GM23338 (cell line): ENCODE measurements at regions not wholly inside any gene's neighbourhood (a gene's known extent, or its start where the extent isn't known, plus 50 kb on each side); places are given as distances from the start of the nearest gene placed in this dataset.

ENCODE experiments used
- ATAC-seq: fragments of 200-7000 bp; cut with Tn5 transposase; 3 replicates; pipeline ENCODE4 v1.9.1; 2020
- DNase-seq: peaks from one replicate; pipeline ENCODE4 v3.0.0-alpha.2; 2015; ENCODE audit warnings: low spot score
- H2AFZ ChIP-seq: fragments of 200-600 bp; sonication (generic); 2 replicates; pipeline ENCODE4 v1.8.0; 2016; ENCODE audit warnings: antibody characterized with exemption, mild to moderate bottlenecking, moderate library complexity
- H3F3A ChIP-seq: fragments of 200-600 bp; sonication (generic); replicated peaks from 2 replicates; pipeline ENCODE4 v1.8.0; 2017; ENCODE audit warnings: antibody characterized with exemption, mixed run types, low read depth
- H3K27ac ChIP-seq: fragments of 200-600 bp; sonication (generic); 2 replicates; pipeline ENCODE4 v1.6.1; 2016; ENCODE audit warnings: low read depth
- H3K27me3 ChIP-seq: fragments of 200-600 bp; sonication (generic); 2 replicates; pipeline ENCODE4 v1.8.0; 2016; ENCODE audit warnings: mild to moderate bottlenecking, mixed run types, moderate library complexity; ENCODE audit not compliant: insufficient read depth
- H3K36me3 ChIP-seq: fragments of 200-600 bp; sonication (generic); 2 replicates; pipeline ENCODE4 v1.8.0; 2016; ENCODE audit warnings: mild to moderate bottlenecking; ENCODE audit not compliant: insufficient read depth
- H3K4me1 ChIP-seq: fragments of 200-600 bp; sonication (generic); 2 replicates; pipeline ENCODE4 v1.8.0; 2016; ENCODE audit warnings: mild to moderate bottlenecking, moderate library complexity; ENCODE audit not compliant: insufficient read depth
- H3K4me2 ChIP-seq: fragments of 200-600 bp; sonication (generic); 2 replicates; pipeline ENCODE4 v1.7.1; 2017; ENCODE audit warnings: mixed run types
- H3K4me3 ChIP-seq: fragments of 200-600 bp; sonication (generic); 2 replicates; pipeline ENCODE4 v1.6.1; 2016; ENCODE audit warnings: mixed run types
- H3K79me2 ChIP-seq: fragments of 200-600 bp; sonication (generic); replicated peaks from 2 replicates; pipeline ENCODE4 v1.8.0; 2017; ENCODE audit warnings: mild to moderate bottlenecking; ENCODE audit not compliant: insufficient read depth
- H3K9me2 ChIP-seq: fragments of 200-600 bp; sonication (generic); 2 replicates; pipeline ENCODE4 v1.8.0; 2017; ENCODE audit not compliant: insufficient read depth
- H4K20me1 ChIP-seq: fragments of 200-600 bp; sonication (generic); replicated peaks from 2 replicates; pipeline ENCODE4 v1.8.0; 2017; ENCODE audit warnings: mild to moderate bottlenecking; ENCODE audit not compliant: insufficient read depth
- H3K27ac Mint-ChIP-seq: 2 replicates; pipeline ENCODE4 v1.8.0; 2020; ENCODE audit warnings: inconsistent platforms, mild to moderate bottlenecking, moderate library complexity, mixed read lengths
- H3K27me3 Mint-ChIP-seq: 3 replicates; pipeline ENCODE4 v1.8.0; 2022; ENCODE audit warnings: low read depth, mild to moderate bottlenecking, moderate library complexity, mixed read lengths, inconsistent platforms; ENCODE audit not compliant: insufficient read depth, poor library complexity
- H3K36me3 Mint-ChIP-seq: 3 replicates; pipeline ENCODE4 v1.8.0; 2021; ENCODE audit warnings: low read depth, mild to moderate bottlenecking, inconsistent platforms, moderate library complexity, mixed read lengths
- H3K4me1 Mint-ChIP-seq: 3 replicates; pipeline ENCODE4 v1.8.0; 2020; ENCODE audit warnings: mild to moderate bottlenecking, inconsistent platforms, mixed read lengths
- H3K4me3 Mint-ChIP-seq: 3 replicates; pipeline ENCODE4 v1.8.0; 2021; ENCODE audit warnings: moderate library complexity, mild to moderate bottlenecking, inconsistent platforms, mixed read lengths
- H3K9me3 Mint-ChIP-seq: 3 replicates; pipeline ENCODE4 v1.8.0; 2020; ENCODE audit warnings: moderate library complexity, mild to moderate bottlenecking, inconsistent platforms, mixed read lengths
- CREB1 ChIP-seq: fragments of 250-450 bp; sonication (Bioruptor Pico); IDR thresholded peaks from 2 replicates; pipeline ENCODE4 v1.5.0; 2020; ENCODE audit warnings: low read depth, mild to moderate bottlenecking, moderate library complexity
- EZH2phosphoT487 ChIP-seq: fragments of 200-600 bp; sonication (generic); IDR thresholded peaks from one replicate; pipeline ENCODE4 v1.8.1; 2018; ENCODE audit warnings: antibody characterized with exemption; ENCODE audit not compliant: unreplicated experiment
- NANOG ChIP-seq: IDR thresholded peaks from 2 replicates; pipeline ENCODE4 v1.6.1; 2016; ENCODE audit warnings: antibody characterized with exemption, borderline replicate concordance
- POLR2AphosphoS5 ChIP-seq: IDR thresholded peaks from 2 replicates; pipeline ENCODE4 v1.6.1; 2016; ENCODE audit warnings: antibody characterized with exemption, low read depth
- TF ChIP-seq, protein P1 (sequence below): fragments of 250-450 bp; sonication (Bioruptor Pico); IDR thresholded peaks from 2 replicates; pipeline ENCODE4 v1.5.0; 2020; ENCODE audit warnings: mild to moderate bottlenecking, moderate library complexity
- TF ChIP-seq, protein P2 (sequence below): IDR thresholded peaks from one replicate; pipeline ENCODE4 v1.6.1; 2018; ENCODE audit warnings: antibody characterized with exemption; ENCODE audit not compliant: unreplicated experiment

- peaks cover 2% of the 10 kb centered on the region for H3K27me3 Mint-ChIP-seq
- no peak overlapping the region for H3K4me3 Mint-ChIP-seq
- peaks cover 13% of the 10 kb centered on the region for H3K4me1 Mint-ChIP-seq
- DNase-seq, result no peak
- H3F3A ChIP-seq, result no peaks in the 10 kb centered on the region
- TF ChIP-seq, protein P1, sequence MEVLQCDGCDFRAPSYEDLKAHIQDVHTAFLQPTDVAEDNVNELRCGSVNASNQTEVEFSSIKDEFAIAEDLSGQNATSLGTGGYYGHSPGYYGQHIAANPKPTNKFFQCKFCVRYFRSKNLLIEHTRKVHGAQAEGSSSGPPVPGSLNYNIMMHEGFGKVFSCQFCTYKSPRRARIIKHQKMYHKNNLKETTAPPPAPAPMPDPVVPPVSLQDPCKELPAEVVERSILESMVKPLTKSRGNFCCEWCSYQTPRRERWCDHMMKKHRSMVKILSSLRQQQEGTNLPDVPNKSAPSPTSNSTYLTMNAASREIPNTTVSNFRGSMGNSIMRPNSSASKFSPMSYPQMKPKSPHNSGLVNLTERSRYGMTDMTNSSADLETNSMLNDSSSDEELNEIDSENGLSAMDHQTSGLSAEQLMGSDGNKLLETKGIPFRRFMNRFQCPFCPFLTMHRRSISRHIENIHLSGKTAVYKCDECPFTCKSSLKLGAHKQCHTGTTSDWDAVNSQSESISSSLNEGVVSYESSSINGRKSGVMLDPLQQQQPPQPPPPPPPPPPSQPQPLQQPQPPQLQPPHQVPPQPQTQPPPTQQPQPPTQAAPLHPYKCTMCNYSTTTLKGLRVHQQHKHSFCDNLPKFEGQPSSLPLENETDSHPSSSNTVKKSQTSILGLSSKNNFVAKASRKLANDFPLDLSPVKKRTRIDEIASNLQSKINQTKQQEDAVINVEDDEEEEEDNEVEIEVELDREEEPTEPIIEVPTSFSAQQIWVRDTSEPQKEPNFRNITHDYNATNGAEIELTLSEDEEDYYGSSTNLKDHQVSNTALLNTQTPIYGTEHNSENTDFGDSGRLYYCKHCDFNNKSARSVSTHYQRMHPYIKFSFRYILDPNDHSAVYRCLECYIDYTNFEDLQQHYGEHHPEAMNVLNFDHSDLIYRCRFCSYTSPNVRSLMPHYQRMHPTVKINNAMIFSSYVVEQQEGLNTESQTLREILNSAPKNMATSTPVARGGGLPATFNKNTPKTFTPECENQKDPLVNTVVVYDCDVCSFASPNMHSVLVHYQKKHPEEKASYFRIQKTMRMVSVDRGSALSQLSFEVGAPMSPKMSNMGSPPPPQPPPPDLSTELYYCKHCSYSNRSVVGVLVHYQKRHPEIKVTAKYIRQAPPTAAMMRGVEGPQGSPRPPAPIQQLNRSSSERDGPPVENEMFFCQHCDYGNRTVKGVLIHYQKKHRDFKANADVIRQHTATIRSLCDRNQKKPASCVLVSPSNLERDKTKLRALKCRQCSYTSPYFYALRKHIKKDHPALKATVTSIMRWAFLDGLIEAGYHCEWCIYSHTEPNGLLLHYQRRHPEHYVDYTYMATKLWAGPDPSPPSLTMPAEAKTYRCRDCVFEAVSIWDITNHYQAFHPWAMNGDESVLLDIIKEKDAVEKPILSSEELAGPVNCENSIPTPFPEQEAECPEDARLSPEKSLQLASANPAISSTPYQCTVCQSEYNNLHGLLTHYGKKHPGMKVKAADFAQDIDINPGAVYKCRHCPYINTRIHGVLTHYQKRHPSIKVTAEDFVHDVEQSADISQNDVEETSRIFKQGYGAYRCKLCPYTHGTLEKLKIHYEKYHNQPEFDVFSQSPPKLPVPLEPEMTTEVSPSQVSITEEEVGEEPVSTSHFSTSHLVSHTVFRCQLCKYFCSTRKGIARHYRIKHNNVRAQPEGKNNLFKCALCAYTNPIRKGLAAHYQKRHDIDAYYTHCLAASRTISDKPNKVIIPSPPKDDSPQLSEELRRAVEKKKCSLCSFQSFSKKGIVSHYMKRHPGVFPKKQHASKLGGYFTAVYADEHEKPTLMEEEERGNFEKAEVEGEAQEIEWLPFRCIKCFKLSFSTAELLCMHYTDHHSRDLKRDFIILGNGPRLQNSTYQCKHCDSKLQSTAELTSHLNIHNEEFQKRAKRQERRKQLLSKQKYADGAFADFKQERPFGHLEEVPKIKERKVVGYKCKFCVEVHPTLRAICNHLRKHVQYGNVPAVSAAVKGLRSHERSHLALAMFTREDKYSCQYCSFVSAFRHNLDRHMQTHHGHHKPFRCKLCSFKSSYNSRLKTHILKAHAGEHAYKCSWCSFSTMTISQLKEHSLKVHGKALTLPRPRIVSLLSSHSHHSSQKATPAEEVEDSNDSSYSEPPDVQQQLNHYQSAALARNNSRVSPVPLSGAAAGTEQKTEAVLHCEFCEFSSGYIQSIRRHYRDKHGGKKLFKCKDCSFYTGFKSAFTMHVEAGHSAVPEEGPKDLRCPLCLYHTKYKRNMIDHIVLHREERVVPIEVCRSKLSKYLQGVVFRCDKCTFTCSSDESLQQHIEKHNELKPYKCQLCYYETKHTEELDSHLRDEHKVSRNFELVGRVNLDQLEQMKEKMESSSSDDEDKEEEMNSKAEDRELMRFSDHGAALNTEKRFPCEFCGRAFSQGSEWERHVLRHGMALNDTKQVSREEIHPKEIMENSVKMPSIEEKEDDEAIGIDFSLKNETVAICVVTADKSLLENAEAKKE (CRISPR knock-in tag), result no peak
- TF ChIP-seq CREB1 (no peak), POLR2AphosphoS5 (no peak), NANOG (no peak), EZH2phosphoT487 (no peak)
- TF ChIP-seq, protein P2, sequence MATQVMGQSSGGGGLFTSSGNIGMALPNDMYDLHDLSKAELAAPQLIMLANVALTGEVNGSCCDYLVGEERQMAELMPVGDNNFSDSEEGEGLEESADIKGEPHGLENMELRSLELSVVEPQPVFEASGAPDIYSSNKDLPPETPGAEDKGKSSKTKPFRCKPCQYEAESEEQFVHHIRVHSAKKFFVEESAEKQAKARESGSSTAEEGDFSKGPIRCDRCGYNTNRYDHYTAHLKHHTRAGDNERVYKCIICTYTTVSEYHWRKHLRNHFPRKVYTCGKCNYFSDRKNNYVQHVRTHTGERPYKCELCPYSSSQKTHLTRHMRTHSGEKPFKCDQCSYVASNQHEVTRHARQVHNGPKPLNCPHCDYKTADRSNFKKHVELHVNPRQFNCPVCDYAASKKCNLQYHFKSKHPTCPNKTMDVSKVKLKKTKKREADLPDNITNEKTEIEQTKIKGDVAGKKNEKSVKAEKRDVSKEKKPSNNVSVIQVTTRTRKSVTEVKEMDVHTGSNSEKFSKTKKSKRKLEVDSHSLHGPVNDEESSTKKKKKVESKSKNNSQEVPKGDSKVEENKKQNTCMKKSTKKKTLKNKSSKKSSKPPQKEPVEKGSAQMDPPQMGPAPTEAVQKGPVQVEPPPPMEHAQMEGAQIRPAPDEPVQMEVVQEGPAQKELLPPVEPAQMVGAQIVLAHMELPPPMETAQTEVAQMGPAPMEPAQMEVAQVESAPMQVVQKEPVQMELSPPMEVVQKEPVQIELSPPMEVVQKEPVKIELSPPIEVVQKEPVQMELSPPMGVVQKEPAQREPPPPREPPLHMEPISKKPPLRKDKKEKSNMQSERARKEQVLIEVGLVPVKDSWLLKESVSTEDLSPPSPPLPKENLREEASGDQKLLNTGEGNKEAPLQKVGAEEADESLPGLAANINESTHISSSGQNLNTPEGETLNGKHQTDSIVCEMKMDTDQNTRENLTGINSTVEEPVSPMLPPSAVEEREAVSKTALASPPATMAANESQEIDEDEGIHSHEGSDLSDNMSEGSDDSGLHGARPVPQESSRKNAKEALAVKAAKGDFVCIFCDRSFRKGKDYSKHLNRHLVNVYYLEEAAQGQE, result no peak
- H3K4me3 ChIP-seq, result no peak overlapping the region
- H3K27ac ChIP-seq, result no peak overlapping the region
- H3K79me2 ChIP-seq, result no peaks in the 10 kb centered on the region
- no peaks in the 10 kb centered on the region for H3K36me3 Mint-ChIP-seq
- H3K4me1 ChIP-seq, result 0 out of 2 replicates have a peak, but pooled peaks cover 7% of the 10 kb centered on the region
- no peak for ATAC-seq
- H3K36me3 ChIP-seq, result no peaks in the 10 kb centered on the region
- H3K4me2 ChIP-seq, result no peak overlapping the region
- H3K27me3 ChIP-seq, result no peaks in the 10 kb centered on the region
- H4K20me1 ChIP-seq, result no peaks in the 10 kb centered on the region
- no peak overlapping the region for H2AFZ ChIP-seq
- H3K9me3 Mint-ChIP-seq, result no peaks in the 10 kb centered on the region
- H3K9me2 ChIP-seq, result no peaks in the 10 kb centered on the region
- peak overlapping the region; percentile 2; the same call in 1 of the 2 replicates for H3K27ac Mint-ChIP-seq
Measured at GRCh38 chr3:76367281-76367680, 581.9 kb upstream of the ZNF717 start.
